ENCODE measurements at regions not wholly inside any gene's neighbourhood (a gene's known extent, or its start where the extent isn't known, plus 50 kb on each side); places are given as distances from the start of the nearest gene placed in this dataset.
"Not testable (repeated sequence)": the region's sequence is repeated elsewhere in the genome, so short reads cannot be mapped to it uniquely, and the experiment has no call there.

- peak; percentile 66 for ATAC-seq
- TF ChIP-seq ZC3H10 (CRISPR knock-in tag; IDR thresholded peaks at IDR 0.05) (peak; percentile 68; the same call in 1 of the 2 replicates), ZNF565 (CRISPR knock-in tag; conservative IDR thresholded peaks at IDR 0.05; ENCODE audit: low read depth) (no peak), ISL1 (CRISPR knock-in tag; IDR thresholded peaks at IDR 0.05) (peak; percentile 77)
These were observed 2412.8 kb downstream of the ARAP2 start for GRCh38 chr4:33831442-33832066.

GRCh38 chr4:33835764-33836163 is 2408.6 kb downstream of the ARAP2 start:
- not testable (repeated sequence) for ATAC-seq

- no peak for TF ChIP-seq CSDC2 (CRISPR knock-in tag; IDR thresholded peaks at IDR 0.05)
- TF ChIP-seq OSR1 (CRISPR knock-in tag; IDR thresholded peaks at IDR 0.05), result no peak
- no peak for TF ChIP-seq CSRNP3 (CRISPR knock-in tag; IDR thresholded peaks at IDR 0.05)
- 0 out of 2 replicates have a peak, but pooled peaks have one; percentile 32 for TF ChIP-seq ZC3H10 (CRISPR knock-in tag; IDR thresholded peaks at IDR 0.05)
- no peak for TF ChIP-seq ZFP3 (CRISPR knock-in tag; IDR thresholded peaks at IDR 0.05)
- no peak for TF ChIP-seq ZNF70 (CRISPR knock-in tag; IDR thresholded peaks at IDR 0.05)
- no peak for TF ChIP-seq SNAI2 (CRISPR knock-in tag; IDR thresholded peaks at IDR 0.05)
- TF ChIP-seq CREB5 (CRISPR knock-in tag; IDR thresholded peaks at IDR 0.05; ENCODE audit: low read depth), result peak; percentile 99
- TF ChIP-seq ESRRG (CRISPR knock-in tag; IDR thresholded peaks at IDR 0.05), result 0 out of 2 replicates have a peak, but pooled peaks have one; percentile 56
- TF ChIP-seq GLIS3 (CRISPR knock-in tag; IDR thresholded peaks at IDR 0.05), result 0 out of 2 replicates have a peak, but pooled peaks have one; percentile 43
- no peak; the same call in 1 of the 2 replicates for TF ChIP-seq TOX (CRISPR knock-in tag; IDR thresholded peaks at IDR 0.05; ENCODE audit: borderline replicate concordance)
- TF ChIP-seq POU6F1 (CRISPR knock-in tag; IDR thresholded peaks at IDR 0.05; ENCODE audit: borderline replicate concordance, low read depth), result no peak
- TF ChIP-seq ISL1 (CRISPR knock-in tag; IDR thresholded peaks at IDR 0.05), result peak; percentile 99
- no peak for TF ChIP-seq ZFP30 (CRISPR knock-in tag; IDR thresholded peaks at IDR 0.05)
- TF ChIP-seq PATZ1 (CRISPR knock-in tag; IDR thresholded peaks at IDR 0.05; ENCODE audit: borderline replicate concordance), result peak; percentile 65; the same call in 1 of the 2 replicates
- ATAC-seq, result peak; percentile 93
These were observed 2407.1 kb downstream of the ARAP2 start for GRCh38 chr4:33837043-33837838.

- no peak for ATAC-seq
- TF ChIP-seq PPARA (CRISPR knock-in tag; IDR thresholded peaks at IDR 0.05; ENCODE audit: borderline replicate concordance), result no peak
- no peak for TF ChIP-seq ESRRG (CRISPR knock-in tag; IDR thresholded peaks at IDR 0.05)
- no peak for TF ChIP-seq ZFP30 (CRISPR knock-in tag; IDR thresholded peaks at IDR 0.05)
- no peak for TF ChIP-seq SNAI2 (CRISPR knock-in tag; IDR thresholded peaks at IDR 0.05)
These were observed 2403.2 kb downstream of the ARAP2 start for GRCh38 chr4:33841120-33841519.

- TF ChIP-seq RARB (CRISPR knock-in tag; IDR thresholded peaks at IDR 0.05) (no peak), ISL1 (CRISPR knock-in tag; IDR thresholded peaks at IDR 0.05) (no peak), TOX (CRISPR knock-in tag; IDR thresholded peaks at IDR 0.05; ENCODE audit: borderline replicate concordance) (no peak), ZFP30 (CRISPR knock-in tag; IDR thresholded peaks at IDR 0.05) (no peak), ZNF70 (CRISPR knock-in tag; IDR thresholded peaks at IDR 0.05) (no peak), ZNF8 (CRISPR knock-in tag; IDR thresholded peaks at IDR 0.05) (no peak), PPARA (CRISPR knock-in tag; IDR thresholded peaks at IDR 0.05; ENCODE audit: borderline replicate concordance) (no peak), POU6F1 (CRISPR knock-in tag; IDR thresholded peaks at IDR 0.05; ENCODE audit: borderline replicate concordance, low read depth) (no peak), ZC3H10 (CRISPR knock-in tag; IDR thresholded peaks at IDR 0.05) (no peak), CSRNP3 (CRISPR knock-in tag; IDR thresholded peaks at IDR 0.05) (no peak), CSDC2 (CRISPR knock-in tag; IDR thresholded peaks at IDR 0.05) (no peak)
These were observed 2393.9 kb downstream of the ARAP2 start for GRCh38 chr4:33850371-33850902.

GRCh38 chr4:33853670-33854069 is 2390.6 kb downstream of the ARAP2 start:
- not testable (repeated sequence) for ATAC-seq

More at GRCh38 chr4:33850371-33850902, 2393.9 kb downstream of the ARAP2 start:
- ATAC-seq, result no peak

Measured in SK-N-SH treated with all-trans-retinoic acid at 6 μM for 48 hours (cell line).